HEK293 (cell line): ENCODE measurements at regions not wholly inside any gene's neighbourhood (a gene's known extent, or its start where the extent isn't known, plus 50 kb on each side); places are given as distances from the start of the nearest gene placed in this dataset.

Source experiments
- TCF7L2 ChIP-seq: IDR thresholded peaks from 2 replicates; pipeline ENCODE4 v1.6.1; 2011; ENCODE audit warnings: low read depth, mild to moderate bottlenecking, inconsistent platforms, low read length, moderate library complexity, borderline replicate concordance
- YY1 ChIP-seq: fragments of 450-650 bp; formaldehyde crosslinking; IDR thresholded peaks from 2 replicates; pipeline ENCODE4 v1.5.1; 2018; ENCODE audit warnings: missing biosample characterization, missing genetic modification characterization
- ZBTB17 ChIP-seq: fragments of 450-650 bp; formaldehyde crosslinking; IDR thresholded peaks from 2 replicates; pipeline ENCODE4 v1.5.1; 2016; ENCODE audit warnings: missing biosample characterization, missing genetic modification characterization
- ZBTB21 ChIP-seq: fragments of 450-650 bp; formaldehyde crosslinking; IDR thresholded peaks from 2 replicates; pipeline ENCODE4 v1.5.1; 2017; ENCODE audit warnings: missing biosample characterization, missing genetic modification characterization
- ZNF426 ChIP-seq: fragments of 450-650 bp; formaldehyde crosslinking; IDR thresholded peaks from 2 replicates; pipeline ENCODE4 v1.5.1; 2017; ENCODE audit warnings: missing biosample characterization, missing genetic modification characterization, mild to moderate bottlenecking, inconsistent platforms, moderate library complexity
- ZNF473 ChIP-seq: fragments of 450-650 bp; formaldehyde crosslinking; IDR thresholded peaks from 2 replicates; pipeline ENCODE4 v1.5.1; 2017; ENCODE audit warnings: missing biosample characterization, missing genetic modification characterization
- ZNF76 ChIP-seq: fragments of 450-650 bp; formaldehyde crosslinking; IDR thresholded peaks from 2 replicates; pipeline ENCODE4; 2016; ENCODE audit warnings: low read depth, missing biosample characterization, missing genetic modification characterization, borderline replicate concordance
- TF ChIP-seq, protein P1 (sequence below): fragments of 450-650 bp; formaldehyde crosslinking; IDR thresholded peaks from 2 replicates; pipeline ENCODE4 v1.5.1; 2016; ENCODE audit warnings: missing biosample characterization, missing genetic modification characterization

DNA sequence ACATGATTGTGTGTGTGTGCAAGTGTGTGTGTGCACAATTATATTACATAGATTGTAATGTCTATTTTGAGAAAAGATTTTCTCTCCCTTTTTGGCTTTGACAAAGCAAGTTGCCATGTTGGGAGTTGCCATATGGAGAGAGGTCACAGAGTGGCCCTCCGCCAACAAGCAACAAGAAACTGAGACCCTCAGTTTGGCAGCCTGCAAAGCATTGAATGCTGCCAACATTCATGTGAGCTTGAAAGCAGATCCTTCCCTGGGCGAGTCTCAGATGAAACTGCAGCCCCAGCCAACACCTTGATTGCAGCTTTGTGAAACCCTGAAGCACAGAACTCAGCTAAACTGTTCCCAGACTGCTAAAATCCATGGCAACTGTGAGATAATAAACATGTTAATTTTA is 498.0 kb downstream of the NR2F1-AS1 start:
- TF ChIP-seq ZNF426 (no peak), ZNF76 (tag by site-specific recombination) (no peak), ZBTB21 (no peak), TCF7L2 (no peak), ZNF473 (tag by site-specific recombination) (no peak), YY1 (no peak), ZBTB17 (tag by site-specific recombination) (no peak)
- TF ChIP-seq, protein P1, sequence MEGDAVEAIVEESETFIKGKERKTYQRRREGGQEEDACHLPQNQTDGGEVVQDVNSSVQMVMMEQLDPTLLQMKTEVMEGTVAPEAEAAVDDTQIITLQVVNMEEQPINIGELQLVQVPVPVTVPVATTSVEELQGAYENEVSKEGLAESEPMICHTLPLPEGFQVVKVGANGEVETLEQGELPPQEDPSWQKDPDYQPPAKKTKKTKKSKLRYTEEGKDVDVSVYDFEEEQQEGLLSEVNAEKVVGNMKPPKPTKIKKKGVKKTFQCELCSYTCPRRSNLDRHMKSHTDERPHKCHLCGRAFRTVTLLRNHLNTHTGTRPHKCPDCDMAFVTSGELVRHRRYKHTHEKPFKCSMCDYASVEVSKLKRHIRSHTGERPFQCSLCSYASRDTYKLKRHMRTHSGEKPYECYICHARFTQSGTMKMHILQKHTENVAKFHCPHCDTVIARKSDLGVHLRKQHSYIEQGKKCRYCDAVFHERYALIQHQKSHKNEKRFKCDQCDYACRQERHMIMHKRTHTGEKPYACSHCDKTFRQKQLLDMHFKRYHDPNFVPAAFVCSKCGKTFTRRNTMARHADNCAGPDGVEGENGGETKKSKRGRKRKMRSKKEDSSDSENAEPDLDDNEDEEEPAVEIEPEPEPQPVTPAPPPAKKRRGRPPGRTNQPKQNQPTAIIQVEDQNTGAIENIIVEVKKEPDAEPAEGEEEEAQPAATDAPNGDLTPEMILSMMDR (tag by site-specific recombination) = no peak
